GM18508 (cell line): ENCODE measurements at regions not wholly inside any gene's neighbourhood (a gene's known extent, or its start where the extent isn't known, plus 50 kb on each side); places are given as distances from the start of the nearest gene placed in this dataset.
"Not testable (repeated sequence)": the region's sequence is repeated elsewhere in the genome, so short reads cannot be mapped to it uniquely, and the experiment has no call there.

Experiments
- ATAC-seq: cut with Tn5 transposase; IDR thresholded peaks from one replicate; pipeline ENCODE4 v1.9.1; 2021; ENCODE audit warnings: moderate number of reproducible peaks; ENCODE audit not compliant: insufficient read depth, unreplicated experiment

DNA sequence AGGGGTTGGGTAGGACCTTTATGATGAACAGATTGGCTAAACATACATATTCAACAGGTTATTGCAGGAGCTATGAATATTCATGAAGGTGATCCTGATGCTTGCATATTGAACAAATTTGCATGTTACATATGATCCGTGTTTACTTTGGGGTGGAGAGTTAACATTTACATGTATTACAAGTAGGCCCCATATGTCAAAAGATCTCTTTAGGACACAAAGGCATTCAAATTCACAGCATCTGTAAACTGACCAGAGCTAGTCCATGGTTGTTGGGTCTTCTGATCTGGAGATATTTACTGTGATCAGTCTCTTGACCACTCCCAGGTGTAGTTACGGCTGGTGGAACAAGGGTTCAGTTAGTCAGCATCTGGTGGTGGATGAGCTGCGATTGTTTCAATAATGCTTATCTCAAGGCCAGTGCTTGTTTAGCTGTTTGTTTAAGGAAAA, 80.4 kb downstream of the PMAIP1 start:
- ATAC-seq = no peak

DNA sequence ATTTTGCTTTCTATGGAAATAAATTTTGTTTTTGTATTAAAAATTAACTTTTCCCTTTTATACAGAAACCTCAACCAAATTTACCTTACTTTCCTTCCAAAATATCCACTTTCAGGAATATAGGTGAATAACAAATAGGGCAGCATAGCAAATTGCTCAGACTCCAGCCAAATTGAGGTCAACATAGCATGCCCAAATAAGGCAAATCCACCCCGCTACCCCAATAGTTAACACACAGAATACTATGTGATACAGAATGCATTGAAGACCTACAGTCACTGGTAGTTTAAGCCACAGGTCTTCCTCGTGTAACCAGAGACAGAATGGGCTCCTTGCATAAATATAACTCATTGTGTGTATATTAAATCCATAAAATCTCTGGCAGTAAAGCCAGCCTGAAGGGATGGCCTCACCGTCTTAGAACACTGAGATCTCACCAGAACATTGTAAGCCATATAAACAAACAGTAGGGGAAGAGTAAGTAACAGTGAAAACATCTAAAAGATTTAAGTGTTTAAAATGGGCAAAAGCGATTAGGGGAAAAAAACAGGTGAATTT, 72.2 kb downstream of the PMAIP1 start:
- no peak for ATAC-seq

DNA sequence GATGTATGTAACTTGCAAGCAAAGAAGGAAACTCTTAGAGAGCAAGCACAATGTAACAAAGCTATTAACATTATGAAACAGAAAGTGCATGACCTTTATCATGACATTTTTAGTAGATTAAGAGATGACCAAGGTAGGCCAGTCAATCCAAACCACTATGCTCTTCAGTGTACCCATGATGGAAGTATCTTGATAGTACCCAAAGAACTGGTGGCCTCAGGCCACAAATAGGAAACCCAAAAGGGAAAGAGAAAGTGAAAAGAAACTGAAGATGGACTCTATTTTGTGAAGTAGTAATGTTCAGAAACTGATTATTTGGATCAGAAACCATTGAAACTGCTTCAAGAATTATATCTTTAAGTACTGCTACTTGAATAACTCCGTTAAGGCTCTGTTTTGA, 71.3 kb downstream of the PMAIP1 start:
- ATAC-seq = not testable (repeated sequence)

DNA sequence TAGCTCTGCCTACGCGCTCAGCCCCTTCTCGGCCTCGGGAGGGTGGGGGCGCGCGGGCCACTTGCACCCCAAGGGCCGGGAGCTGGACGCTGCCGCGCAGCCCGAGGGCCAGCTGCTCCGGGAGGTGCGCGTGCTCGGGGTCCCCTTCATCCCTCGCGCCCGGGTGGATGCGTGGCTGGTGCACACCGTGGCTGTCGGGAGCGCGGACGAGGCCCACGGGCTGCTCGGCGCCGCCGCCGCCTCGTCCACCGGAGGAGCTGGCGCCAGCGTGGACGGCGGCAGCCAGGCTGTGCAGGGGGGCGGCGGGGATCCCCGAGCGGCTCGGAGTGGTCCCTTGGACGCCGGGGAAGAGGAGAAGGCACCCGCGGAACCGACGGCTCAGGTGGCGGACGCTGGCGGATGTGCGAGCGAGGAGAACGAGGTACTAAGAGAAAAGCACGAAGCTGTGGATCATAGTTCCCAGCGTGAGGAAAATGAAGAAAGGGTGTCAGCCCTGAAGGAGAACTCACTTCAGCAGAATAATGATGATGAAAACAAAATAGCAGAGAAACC, 69.8 kb downstream of the PMAIP1 start:
- ATAC-seq = not testable (repeated sequence)

DNA sequence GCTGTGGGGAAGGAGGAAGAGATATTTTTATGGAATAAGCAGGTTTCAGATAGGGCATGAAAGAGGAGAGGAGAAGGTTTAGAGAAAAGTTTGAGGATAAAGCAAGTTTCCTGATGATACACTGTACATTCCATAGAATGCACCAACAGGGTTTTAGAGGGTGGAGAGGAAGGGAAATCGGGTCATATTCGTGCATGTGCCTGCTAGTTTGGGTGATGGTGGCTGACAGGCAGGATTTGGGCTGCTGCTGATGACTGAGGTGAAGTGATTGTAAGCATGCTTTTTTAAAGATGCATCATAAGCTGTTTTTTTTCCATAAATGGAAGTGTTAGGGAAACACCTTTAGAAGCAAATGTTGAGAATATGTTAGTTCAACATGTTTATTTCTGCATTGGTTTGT, 68.8 kb downstream of the PMAIP1 start:
- ATAC-seq = no peak

DNA sequence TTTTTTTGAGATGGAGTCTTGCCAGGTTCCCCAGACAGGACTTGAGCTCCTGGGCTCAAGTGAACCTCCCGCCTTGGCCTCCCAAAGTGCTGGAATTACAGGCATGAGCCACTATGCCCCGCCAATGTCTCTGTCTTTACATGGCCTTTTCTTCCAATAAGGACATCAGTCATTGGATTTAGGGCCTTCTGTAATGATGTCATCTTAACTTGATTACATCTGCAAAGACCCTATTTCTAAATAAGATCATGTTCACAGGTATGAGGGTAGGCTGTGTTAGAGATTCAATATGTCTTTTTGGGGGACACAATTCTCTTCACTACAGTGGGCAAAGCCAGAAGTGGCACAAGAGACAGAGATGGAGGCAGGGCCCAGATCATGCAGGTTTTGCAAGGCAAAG, 68.1 kb downstream of the PMAIP1 start:
- no peak for ATAC-seq

DNA sequence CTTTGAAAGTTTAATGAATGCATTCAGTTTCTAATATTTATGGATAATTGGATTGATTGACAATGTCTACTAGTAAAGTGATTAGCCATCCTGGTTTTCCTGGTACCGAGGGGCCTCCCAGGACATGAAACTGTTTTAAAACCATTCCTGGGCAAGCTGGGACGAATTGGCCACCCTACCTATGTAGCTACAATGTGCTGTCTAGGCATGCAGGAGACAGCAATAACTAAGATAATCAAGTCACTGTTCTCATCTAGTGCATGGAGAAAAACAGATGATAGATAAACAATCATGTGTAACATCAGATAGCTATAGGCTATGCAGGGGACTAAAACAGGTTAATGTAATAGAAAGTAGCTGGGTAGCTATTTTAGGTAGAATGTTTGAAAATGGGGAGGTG, 67.1 kb downstream of the PMAIP1 start:
- ATAC-seq = no peak

DNA sequence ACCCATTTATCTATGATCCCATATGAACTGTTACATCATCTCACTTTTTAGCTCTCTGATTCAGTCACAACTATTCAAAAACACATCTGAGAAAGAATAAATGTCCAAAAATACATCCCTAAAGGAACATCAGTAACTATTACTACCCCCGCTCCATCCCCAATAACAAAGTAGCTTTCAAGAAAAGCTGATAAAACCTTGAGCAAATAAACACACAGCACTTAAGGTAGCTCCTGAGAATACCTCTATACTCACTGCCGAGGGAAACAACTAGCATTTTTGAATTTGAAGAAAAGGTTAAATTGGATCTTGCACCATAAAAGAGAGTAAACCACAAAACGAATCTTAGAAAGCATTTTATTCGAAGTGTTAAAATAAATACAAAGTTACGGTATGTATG, 63.4 kb downstream of the PMAIP1 start:
- ATAC-seq = no peak

DNA sequence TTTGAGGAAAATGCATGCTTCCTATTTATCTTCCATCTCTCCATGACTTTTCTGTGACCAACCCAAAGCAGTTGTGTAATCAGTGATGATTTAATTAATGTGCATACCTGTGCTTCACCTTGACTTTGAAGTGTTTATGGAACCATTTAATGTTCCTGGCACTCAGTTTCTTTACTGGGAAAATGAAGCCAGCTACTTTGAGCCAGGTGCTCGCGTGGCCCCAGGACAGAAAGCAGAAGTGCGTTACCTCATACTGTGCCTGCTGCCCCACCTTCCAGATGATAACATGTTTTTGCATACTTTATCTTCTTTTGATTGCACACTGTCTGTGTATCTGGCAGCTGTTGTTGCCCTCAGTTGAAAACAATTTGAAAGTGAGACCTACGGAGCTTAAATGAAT, 61.3 kb downstream of the PMAIP1 start:
- peak; percentile 85 for ATAC-seq

DNA sequence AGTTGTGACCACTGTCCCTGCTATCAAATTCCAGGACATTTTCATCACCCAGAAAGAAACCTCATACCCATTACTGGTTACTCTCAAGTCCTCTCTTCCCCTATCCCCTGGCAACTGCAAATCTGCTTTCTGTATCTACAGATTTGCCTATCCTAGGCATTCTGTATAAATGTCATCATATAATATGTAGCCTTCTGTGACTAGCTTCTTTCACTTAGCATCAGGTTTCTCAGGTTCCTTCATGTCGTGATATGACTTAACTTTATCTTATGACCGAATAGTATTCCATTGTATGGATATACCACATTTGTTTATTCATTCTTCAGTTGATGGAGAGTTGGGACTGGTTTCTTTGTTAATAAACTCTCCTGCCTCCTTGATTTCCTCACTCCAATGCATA, 60.5 kb downstream of the PMAIP1 start:
- ATAC-seq = no peak

DNA sequence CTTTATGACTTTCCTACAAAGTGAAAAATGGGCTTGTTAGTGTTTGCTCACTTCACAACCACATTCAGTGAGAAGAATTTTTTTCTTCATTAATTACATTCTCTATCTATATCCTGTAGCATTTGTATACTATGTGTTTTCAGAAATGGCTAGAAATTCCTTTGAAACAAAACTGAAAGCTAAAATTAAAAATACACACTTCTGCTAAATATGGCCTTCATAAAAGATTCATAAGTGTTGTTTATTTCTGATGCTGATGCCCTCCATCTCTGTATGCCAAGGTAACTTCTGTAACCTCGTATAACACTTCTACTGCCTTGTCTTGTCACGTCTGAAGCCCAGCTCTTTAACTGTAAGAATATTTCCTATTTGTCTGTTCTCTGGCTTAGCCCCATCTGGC, 59.8 kb downstream of the PMAIP1 start:
- ATAC-seq = no peak

DNA sequence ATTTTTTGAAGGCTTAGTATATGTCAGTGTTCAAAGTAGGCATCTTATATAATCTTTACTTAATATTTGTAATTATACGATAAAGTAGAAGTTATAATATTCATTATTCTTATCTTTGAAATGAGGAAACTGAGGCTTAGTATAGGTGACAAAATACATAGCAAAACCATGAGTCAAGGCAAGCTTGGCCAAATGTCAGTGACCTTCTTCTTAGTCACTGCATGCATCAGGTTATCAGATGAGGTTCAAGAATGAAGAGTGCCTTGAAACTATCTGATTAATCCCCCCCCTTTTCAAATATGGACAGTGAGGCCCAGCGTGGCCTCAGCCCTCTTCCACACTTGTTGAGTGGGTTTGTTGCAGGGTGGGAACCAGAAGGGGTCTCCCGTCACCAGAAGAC, 59.3 kb downstream of the PMAIP1 start:
- ATAC-seq = no peak

DNA sequence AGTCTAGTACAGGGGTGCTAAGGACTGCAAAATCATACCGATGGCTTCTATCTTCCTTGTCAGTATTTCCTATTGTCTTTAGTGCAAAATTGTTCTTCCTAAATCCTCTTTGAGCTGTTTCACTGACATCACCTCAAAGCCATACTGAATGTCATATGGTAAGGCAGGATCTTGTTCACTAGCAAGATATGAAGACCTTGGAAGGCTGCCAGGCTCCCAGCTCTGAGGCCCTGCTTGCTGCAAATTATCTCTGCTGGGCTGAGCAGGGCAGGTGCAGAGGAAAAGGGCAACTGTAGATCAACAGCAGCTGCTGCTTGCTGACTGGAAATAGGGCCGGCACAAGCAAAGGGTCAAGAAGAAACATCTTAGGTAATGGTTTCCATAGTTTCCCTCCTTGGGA, 58.2 kb downstream of the PMAIP1 start:
- ATAC-seq = no peak

DNA sequence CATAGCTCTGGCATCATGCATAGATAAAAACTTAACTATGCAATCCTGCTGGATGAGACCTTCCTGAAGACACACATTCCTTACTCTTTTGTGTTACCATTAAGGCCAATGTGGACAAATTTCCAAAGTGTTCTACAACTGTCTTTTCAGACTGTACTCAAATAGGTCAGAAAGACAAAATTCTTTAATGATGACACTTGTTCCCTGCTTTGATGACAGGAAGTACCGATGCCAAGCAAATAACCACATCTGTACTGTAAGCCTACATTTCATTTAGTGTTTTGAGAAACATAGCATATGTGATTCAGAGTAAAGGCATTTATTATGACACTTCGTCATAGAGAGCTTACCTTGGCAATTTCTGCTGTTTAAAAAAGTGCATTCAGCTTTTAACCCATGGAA, 55.0 kb downstream of the PMAIP1 start:
- no peak for ATAC-seq

DNA sequence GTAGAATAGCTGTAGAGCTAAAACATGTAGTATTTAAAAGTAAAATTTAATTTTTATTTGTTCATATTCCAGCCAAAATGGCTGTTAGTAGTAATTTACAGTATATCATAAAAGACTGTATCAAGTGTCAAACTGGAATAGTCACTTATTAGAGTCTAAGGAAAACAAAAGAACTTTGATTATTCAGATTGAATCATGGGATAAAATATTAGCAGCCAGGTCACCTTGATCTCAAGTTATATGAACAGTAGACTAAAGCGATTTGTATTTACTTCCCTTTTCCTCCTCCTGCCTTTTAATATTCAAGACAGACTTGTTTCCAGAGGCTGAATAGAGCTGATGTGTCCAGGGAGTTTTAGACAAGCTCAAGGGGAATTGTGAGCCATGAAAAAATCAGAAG, 54.4 kb downstream of the PMAIP1 start:
- ATAC-seq = no peak
